Right ventricle myocardium superior (tissue), 1 donor: ENCODE measurements at regions not wholly inside any gene's neighbourhood (a gene's known extent, or its start where the extent isn't known, plus 50 kb on each side); places are given as distances from the start of the nearest gene placed in this dataset.
"Not testable (repeated sequence)": the region's sequence is repeated elsewhere in the genome, so short reads cannot be mapped to it uniquely, and the experiment has no call there.

Source experiments
- ATAC-seq: fragments of 200-7000 bp; cut with Tn5 transposase; one replicate; pipeline ENCODE4 v1.9.1; 2020; ENCODE audit warnings: mild to moderate bottlenecking; ENCODE audit not compliant: poor library complexity
- DNase-seq: peaks from one replicate; pipeline ENCODE4 v3.0.0-alpha.2; 2020
- intact Hi-C: fragments of 100-400 bp; cut with DNase I; formaldehyde crosslinking; loops from one replicate; pipeline ENCODE4 v1.11.2; 2022
- donor health status: DM: no; HTN: yes; CAD: no; lungs with severe emphysema.

GRCh38 chr5:70510161-70510560 is 95.0 kb downstream of the GTF2H2C_2 start:
- intact Hi-C loops, ATAC-seq: not testable (repeated sequence)
- peak; percentile 17 for DNase-seq

GRCh38 chr5:70510811-70511210 is 95.6 kb downstream of the GTF2H2C_2 start:
- ATAC-seq, intact Hi-C loops: not testable (repeated sequence)
- DNase-seq: peak; percentile 37
